Hematopoietic multipotent progenitor cell treated with erythropoietin and hydrocortisone succinate and interleukin-3 and kit ligand, for 6 days (in vitro differentiated cells): ENCODE measurements at regions not wholly inside any gene's neighbourhood (a gene's known extent, or its start where the extent isn't known, plus 50 kb on each side); places are given as distances from the start of the nearest gene placed in this dataset.
"Not testable (repeated sequence)": the region's sequence is repeated elsewhere in the genome, so short reads cannot be mapped to it uniquely, and the experiment has no call there.

ENCODE experiments used
- DNase-seq: peaks from one replicate; pipeline ENCODE4 v3.0.0-alpha.2; 2015

- DNase-seq = no peak
Observed at GRCh38 chr10:91091780-91092179, 128.7 kb upstream of the PCGF5 start.

DNA sequence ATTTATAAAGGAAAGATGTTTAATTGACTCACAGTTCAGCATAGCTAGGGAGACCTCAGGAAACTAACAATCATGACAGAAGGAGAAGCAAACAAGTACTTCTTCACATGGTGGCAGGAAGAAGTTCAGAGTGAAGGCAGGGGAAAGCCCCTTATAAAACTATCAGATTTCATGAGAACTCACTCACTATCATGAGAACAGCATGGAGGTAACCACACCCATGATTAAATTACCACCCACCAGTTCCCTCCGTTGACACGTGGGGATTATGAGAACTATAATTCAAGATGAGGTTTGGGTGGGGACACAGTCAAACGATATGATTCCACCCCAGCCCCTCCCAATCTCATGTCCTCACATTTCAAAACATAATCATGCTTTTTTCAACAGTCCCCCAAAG is 124.2 kb upstream of the PCGF5 start:
- DNase-seq = peak; percentile 42

- no peak for DNase-seq
Observed at GRCh38 chr10:91097313-91097712, 123.2 kb upstream of the PCGF5 start.

DNA sequence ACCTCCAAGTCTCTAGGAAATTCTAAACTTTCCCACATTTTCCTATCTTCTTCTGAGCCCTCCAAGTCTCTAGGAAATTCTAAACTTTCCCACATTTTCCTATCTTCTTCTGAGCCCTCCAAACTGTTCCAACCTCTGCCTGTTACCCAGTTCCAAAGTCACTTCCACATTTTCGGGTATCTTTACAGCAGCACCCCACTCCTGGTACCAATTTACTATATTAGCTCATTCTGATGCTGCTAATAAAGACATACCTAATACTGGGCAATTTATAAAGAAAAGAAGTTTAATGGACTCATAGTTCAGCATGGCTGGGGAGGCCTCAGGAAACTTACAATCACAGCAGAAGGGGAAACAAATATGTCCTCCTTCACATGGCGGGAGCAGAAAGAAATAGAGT is 122.4 kb upstream of the PCGF5 start:
- DNase-seq = not testable (repeated sequence)

DNA sequence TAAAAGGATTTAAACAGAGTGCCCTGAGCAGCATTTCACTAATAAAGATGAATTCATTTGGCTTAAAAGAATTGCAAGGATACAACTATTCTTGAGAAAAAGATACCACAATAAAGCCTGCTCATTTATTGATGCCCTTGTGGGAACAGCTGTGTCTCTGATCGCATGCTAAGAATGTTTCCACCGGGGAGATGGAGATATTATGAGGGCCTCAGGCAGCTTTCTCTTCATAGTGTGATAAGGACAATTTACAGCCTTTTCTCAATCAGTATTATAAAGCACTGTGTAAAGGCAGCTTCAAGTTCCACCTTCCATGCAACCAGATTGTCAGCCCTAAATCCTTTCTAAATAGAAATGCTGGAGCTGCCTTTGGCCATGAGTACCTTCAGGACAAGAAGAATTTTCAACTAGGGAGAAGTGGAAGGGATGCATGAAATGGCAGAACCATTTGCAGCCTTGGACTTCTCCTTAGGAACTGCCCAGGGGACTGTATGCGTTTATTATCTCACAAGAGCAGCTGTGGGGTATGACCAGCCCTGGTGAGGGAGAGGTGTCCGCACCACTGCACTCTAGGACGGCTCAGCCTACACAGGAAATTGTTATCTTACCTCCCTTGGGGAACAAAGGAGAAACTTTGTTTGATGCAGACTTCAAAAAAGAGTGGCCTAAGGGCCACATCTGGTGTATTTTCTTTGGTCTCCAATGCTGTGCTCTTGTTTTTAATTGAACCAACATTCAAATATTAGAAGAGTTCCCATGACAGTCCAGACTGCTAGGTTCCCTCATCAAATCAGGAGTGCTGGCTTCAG is 116.9 kb upstream of the PCGF5 start:
- DNase-seq = peak; percentile 93

DNA sequence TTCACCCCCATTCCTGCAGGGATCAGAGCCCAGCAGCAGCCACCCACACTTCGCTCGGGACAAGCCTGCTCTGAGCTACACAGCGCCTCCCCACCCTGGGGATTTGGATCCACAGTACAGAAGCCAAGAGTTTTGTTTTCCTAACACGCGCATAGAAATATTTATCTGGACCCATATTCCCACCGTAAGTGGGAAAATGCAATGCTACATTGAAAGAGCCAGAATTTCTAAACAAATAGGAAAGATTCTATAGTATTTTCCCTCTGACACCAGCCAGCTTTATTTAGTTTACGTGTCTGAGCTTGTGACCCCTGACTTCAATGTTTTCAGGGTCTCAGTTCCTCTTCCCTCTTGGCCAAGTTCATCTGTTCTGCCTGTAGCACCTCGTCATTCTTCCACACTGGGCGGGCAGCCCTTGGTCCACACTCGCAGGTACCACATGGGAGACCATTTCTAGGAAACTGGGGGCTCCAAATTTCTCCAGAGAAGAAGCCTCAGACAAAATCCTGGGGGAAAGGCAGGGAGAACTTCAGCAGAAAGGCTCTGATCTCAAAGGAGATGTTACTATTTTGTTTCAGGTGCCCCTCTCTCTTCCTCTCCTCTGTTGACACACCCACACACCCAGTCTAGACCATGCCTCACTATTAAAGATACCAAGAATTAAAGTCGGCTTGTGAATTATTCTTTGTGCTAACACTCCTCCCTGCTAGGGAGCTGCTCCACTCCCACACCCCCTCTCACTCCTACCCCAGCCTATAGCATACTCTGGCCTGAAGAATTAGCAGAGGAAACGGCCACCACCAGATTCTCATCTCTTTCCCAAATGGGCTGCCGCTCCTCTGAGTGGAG is 116.0 kb upstream of the PCGF5 start:
- no peak for DNase-seq

- DNase-seq = no peak
Observed at GRCh38 chr10:91105269-91105668, 115.2 kb upstream of the PCGF5 start.

DNA sequence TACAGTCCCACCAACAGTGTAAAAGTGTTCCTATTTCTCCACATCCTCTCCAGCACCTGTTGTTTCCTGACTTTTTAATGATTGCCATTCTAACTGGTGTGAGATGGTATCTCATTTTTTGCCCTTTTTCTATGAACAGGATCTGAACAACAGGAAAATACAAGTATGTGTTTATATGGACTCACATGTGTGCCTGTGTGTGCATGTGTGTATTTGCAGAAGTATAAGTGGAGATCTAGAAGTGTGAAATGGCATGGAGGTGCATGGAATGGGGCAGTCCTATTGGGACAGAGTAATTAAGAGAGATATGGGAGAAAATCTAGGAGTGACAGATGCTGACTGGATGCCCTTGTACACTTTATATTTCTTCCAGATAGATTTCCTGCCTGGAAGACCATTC is 111.6 kb upstream of the PCGF5 start:
- no peak for DNase-seq

DNA sequence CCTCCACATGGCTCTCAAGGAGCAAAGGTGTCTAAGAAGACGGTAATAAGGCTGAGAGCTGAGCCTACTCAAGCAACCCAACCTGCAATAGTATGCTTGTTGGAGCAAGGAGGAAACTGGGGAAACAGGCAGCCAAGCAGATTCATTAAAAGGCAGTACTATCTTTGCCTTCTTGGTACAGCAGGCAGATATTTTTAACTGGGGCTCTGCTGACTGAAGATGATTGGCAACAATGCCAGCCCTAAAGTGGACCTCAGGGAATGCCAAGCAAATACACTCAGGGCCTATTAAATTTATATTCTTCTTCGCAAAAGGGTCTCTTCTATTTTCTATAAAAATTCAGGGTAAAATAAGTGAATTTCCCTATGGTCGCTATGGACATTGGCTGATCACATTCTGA is 109.4 kb upstream of the PCGF5 start:
- no peak for DNase-seq

DNA sequence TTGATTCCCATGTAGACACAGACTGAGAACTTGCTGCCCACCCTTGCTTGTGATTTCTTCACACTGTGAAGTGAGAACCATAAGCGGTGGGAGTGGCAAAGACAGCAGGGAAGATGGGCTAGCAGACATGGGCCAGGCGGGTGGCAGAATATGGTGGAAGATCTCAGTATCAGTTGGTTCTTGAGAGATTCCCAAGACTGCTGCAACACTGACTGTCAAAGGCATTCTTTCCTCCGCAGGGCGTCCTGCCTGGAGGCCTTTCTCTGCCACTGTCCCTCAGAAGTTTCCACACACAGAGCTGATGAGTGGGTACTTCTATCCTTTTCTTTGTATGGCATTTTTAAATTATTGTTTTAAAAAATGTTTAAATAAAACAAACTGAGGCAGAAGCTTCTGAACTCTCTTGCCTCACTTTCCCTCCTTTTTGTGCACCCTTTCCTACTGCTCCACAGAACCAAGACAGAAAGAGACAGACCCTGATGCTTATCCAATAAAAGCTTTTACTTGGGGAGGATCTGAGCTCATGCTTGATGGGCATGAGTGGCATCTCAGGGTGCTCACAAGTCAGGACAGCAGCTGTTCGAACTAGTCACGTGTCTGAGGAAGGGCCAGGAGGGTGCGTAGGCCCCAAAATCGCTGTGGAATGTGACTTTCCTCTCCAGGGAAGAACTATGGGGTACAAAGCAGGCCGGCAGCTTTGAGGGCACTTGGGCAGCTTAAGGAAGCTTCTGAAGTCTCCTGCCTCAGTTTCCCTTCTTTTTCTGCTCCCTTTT is 104.7 kb upstream of the PCGF5 start:
- no peak for DNase-seq

- no peak for DNase-seq
Observed at GRCh38 chr10:91117505-91117904, 103.0 kb upstream of the PCGF5 start.

DNA sequence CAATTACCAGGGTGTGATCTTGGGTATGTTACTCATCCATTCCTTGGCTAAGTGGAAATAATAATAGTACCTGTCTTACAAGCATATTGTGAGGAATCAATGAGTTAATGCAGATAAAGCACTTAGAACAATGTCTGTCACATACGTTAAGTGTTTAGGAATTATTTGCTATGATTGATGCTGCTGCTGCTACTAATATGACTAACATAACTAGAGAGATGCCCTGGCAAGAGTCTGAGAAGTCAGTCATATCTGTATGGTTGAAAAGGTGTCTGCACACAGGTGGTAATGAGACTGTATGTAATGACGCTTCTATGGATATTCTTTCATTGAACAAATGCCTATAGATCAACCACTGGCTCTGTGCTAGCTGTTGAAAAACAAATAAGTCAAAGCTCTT is 100.1 kb upstream of the PCGF5 start:
- no peak for DNase-seq

DNA sequence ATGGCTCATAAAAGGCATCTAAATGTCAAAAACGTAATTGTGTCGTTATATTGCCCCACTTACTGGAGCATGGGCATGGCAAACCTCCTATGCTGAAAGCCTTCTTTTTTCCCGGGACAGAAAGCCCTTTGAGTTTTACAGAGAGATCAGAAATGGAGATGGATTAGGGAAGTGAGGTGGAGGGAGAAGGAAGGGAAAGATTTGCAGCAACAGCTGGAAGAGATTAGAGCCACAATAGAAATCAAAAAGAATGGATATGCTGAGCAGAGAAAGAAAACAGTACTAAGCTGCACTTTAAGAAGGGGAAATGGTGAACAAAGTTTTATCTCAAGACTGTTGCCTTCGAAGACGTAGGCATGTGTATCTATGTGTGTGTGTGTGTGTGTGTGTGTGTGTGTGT is 97.2 kb upstream of the PCGF5 start:
- DNase-seq = no peak

DNA sequence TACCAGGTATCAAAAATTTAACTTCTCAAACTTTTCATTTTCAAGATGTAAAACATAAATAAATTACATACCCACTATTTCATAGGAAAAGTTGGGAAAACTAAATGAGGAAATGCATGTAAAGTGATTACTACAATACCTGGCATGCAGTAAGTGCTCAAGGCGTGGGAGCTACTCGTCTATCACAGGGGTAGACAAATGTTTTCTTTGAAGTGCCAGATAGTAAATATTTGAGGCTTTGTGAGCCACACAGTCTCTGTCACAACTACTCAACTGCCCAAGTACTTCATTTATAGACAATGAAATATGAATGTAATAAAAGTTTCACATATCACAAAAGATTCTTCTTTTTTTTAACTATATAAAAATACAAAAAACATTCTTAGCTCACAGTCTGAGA is 96.4 kb upstream of the PCGF5 start:
- no peak for DNase-seq

DNA sequence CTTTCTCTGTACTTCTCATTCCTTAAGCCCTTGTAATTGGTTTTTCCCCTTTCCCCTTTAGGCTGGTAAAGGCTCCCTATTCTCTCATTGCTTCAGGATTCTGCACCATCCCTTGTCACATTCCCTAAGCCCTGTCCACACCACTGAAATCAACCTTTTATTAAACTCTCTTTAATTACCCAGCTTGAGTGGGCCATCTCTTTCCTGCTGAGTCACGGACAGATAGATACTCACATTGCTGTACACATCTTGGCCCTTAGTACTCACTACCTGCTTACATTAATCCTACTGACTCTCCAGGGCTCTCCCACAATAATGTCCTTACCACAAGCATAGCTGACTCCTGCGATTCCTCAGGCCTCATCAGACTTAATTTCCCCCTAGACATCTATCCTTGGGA is 94.0 kb upstream of the PCGF5 start:
- DNase-seq = no peak

GRCh38 chr10:91127341-91128082 is 93.0 kb upstream of the PCGF5 start:
- DNase-seq = peak; percentile 33

DNA sequence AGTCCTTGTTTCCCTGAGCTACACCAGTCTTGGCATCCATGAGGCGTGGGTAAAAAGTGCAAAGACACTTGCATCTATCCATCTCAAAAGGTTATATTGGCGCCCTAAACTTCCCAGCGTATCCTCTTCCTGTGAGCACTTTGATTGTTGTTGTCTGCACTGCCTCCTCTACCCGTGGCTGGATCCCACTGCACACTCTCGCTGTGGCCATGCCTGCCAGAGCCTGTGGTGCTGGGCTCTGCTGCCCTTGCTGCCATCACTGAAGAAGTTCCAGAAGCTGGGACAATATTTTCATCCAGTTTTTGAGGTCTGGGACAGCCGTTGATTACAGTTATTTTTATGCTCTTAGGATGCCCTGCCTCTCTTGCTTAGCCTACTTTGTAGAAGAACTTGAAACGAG is 85.3 kb upstream of the PCGF5 start:
- DNase-seq = no peak

- DNase-seq = no peak
Observed at GRCh38 chr10:91137011-91137643, 83.3 kb upstream of the PCGF5 start.

DNA sequence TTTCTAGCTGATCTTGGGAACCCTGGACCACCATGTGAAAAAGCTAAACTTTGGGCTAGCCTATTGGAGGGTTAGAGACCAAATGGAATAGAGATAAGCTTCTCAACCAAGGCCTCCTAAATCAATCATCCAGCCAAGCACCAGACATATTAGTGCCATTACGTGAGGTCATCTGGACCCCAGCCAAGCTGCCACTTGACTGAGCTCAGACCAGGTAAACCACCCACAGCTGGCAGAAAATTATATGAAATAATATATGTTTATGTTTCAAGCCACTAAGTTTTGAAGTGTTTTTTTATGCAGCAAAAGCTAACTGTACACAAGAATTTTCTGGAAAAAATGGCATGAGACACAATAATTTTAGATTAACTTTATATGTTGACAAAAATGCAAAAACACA is 82.6 kb upstream of the PCGF5 start:
- DNase-seq = no peak

DNA sequence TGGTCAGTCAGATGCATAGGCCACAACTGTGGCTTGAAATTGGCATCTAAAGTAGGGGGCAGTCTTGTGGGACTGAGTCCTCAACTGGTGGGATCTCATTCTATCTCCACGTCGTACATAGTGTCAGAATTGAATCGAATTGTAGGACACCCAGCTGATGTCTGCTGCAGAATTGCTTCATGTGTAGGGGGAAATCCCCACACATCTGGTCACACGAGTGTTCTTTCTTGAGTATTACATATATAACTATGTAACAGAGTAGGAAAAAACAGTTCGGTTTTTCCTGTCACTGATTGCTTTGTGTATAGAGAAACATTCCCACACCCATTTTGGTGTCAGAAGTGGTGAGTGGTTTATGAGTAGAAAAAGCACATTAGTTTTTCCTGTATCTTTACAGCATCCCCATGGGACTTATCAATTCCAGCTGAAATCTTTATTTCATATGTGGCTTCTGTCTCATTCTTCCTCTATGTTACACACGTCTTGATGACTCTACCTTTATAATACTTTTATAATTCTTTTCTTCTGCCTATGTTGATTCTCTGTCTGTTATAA is 79.4 kb upstream of the PCGF5 start:
- DNase-seq = no peak

GRCh38 chr10:91144961-91145360 is 75.5 kb upstream of the PCGF5 start:
- no peak for DNase-seq

- no peak for DNase-seq
Observed at GRCh38 chr10:91146146-91146545, 74.3 kb upstream of the PCGF5 start.
